EL (cell line): ENCODE measurements at regions not wholly inside any gene's neighbourhood (a gene's known extent, or its start where the extent isn't known, plus 50 kb on each side); places are given as distances from the start of the nearest gene placed in this dataset.
"Not testable (repeated sequence)": the region's sequence is repeated elsewhere in the genome, so short reads cannot be mapped to it uniquely, and the experiment has no call there.

Experiments used
- DNase-seq: peaks from one replicate; pipeline ENCODE4 v3.0.0-alpha.2; 2016

- no peak for DNase-seq
Observed at GRCh38 chr2:139685090-139685983, 905.1 kb upstream of the NXPH2 start.

- DNase-seq: no peak
Observed at GRCh38 chr2:139684286-139684860, 904.2 kb upstream of the NXPH2 start.

DNA sequence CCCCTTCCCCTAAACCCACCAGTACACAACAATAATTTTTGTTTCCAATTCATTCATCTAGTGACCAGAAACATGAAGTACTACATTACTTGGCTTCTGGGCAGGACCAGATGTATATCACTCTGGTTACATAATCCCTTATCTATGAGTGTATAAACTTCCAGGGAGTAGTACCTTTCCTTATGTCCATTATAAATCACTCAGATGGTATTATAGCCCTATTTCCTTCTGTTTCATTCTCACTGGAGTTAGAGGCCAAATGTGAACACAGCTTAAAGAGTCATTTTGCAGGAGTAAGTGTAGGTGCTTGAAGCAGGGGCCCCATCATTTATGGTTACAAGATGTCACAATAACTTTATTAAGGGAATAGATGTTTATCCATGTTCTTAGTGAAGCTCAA is 894.4 kb upstream of the NXPH2 start:
- DNase-seq: no peak

DNA sequence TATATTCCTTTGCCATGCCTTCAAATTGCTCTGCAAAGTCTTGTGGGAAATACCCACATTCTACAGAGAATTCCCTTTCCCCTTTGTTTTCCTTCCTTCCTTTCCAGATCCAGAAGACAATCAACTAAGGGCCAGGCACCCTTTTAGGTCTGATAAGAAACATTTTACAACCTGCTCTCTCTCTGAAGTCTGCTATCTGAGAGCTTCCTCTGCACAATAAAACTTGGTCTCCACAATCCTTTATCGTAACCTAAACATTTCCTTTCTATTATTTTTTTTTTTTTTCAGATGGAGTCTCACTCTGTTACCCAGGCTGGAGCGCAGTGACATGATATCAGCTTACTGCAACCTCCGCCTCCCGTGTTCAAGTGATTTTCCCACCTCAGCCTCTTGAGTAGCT is 893.3 kb upstream of the NXPH2 start:
- not testable (repeated sequence) for DNase-seq

DNA sequence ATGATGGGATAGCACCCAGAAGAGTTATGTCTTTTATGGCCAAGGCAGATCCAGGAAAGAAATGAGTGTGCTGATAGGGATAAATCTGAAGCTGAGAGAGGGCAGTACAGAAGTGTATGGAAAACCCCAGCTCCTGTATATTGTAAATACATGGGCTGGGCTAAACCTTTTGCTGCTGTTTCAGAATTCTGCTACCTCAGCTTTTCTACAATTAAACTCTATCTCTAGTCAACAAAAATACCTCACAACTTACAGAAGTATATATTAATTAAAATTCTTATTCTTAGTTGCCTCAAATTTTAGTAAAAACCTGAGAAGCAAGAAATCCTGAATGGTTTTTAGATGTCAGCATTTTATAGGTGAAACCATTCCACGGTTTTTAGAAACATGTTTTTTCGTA is 889.5 kb upstream of the NXPH2 start:
- DNase-seq: no peak

DNA sequence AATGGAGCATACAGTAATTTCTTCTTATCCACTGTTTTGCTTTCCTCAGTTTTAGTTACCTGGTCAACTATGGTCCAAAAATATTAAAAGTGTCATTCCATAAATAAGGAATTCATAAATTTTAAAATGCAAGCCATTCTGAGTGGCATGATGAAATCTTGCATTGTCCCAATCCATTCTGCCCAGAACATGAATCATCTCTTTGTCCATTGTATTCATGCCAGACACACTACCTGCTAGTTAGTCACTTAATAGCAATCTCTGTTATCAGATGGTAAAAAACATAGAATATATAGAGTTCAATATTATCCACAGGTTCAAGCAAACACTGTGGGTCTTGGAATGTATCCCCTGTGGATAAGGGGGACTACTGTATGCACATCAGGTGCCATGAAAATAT is 872.2 kb upstream of the NXPH2 start:
- DNase-seq: no peak

- no peak for DNase-seq
Observed at GRCh38 chr2:139645617-139646016, 865.4 kb upstream of the NXPH2 start.

GRCh38 chr2:139643139-139643538 is 862.9 kb upstream of the NXPH2 start:
- DNase-seq: no peak

DNA sequence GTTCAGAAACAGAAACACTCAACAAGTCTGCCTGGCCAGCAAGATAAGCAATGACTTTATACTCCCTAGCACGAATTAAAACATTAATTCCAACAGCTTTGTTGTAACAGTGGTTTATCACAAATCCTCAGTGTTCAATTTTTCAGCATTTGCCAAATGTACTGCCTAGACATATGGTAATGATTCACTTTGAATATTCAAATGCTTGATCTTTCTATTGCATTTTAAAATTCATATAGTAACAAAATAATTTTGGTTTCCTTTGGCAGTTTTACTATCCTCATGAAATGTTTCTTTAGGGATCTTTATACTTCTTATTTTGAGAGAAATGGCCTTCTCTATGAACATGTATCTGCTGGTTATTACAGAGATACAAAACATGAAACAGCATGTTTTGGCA is 851.8 kb upstream of the NXPH2 start:
- DNase-seq: no peak

DNA sequence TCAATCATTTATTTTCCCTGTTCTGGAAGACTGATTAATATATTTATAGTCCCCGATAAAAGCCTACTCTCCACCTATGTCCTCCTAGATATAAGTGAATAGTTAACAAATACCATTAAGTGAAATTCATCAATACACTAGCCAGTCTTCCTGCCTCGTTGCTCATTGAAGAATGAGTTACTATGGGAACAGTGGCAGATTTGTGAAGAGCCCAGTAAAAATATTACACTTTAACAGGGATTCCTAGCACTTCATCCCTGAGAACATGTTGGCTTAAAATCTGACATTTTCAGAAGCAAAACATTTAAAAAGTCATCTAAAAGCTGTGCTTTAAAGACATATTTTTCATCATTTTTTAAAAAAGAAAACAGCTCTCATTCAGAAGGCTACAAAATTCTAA is 848.7 kb upstream of the NXPH2 start:
- no peak for DNase-seq

GRCh38 chr2:139626128-139626527 is 845.9 kb upstream of the NXPH2 start:
- DNase-seq: no peak

DNA sequence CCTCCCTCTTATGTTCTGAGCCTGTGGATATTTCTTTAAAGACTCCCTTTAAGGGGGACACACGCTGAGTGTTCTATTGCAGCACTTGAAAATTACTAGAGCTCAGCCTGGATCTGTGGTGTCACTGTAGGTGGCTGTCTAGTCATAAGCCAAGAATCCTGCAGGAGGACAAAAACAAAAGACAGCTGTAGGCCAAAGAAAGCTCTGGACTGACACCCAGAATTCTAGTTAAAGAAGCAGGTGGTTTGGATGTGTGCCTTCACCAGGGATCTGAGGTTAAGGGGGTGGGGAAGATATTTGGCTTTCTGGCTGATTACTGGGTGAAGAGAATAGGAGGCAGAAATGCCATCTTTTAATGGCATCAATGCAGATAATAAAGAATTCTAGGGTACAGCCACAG is 842.5 kb upstream of the NXPH2 start:
- DNase-seq: no peak

GRCh38 chr2:139617747-139618146 is 837.6 kb upstream of the NXPH2 start:
- DNase-seq: no peak

DNA sequence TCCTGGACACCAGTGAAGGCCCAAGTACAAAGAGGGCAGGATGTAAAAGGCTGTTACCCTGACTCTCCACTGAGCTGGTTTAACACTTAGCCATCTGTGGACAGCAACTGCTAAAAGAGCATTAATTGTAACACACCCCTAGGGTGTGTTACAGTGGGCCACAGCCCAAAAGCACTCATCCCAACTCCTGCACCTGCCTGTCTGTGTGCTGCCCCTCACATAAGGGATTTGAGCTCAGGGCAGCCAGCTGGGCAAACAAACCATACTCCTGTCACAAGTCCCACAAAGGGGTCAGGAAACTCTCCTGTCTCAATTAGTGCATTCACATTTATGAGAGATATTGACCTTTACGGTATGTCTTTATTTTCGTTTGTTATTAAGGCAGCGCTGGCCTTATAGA is 833.1 kb upstream of the NXPH2 start:
- no peak for DNase-seq

DNA sequence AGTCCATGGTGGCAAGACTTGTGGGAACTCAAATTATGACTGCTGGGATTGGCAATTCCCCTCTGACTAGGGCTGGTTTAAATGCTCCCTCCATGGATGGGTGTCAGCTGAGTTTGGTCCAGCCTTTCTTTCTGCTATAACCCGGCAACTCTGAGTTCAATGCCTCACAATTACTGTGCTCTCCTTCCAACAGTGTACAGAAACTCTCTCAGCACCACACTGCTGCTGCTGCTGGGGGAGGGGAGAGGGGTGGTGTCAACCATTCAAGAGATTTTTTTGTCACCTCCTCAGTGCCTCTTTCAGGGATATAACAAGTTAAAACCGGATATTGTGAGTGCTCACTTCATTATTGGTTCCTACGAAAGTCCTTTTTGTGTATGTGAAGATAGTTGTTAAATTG is 830.3 kb upstream of the NXPH2 start:
- no peak for DNase-seq

- DNase-seq: no peak
Observed at GRCh38 chr2:139609109-139609508, 828.9 kb upstream of the NXPH2 start.

GRCh38 chr2:139605668-139606067 is 825.5 kb upstream of the NXPH2 start:
- DNase-seq: no peak

GRCh38 chr2:139600166-139600565 is 820.0 kb upstream of the NXPH2 start:
- DNase-seq: no peak

DNA sequence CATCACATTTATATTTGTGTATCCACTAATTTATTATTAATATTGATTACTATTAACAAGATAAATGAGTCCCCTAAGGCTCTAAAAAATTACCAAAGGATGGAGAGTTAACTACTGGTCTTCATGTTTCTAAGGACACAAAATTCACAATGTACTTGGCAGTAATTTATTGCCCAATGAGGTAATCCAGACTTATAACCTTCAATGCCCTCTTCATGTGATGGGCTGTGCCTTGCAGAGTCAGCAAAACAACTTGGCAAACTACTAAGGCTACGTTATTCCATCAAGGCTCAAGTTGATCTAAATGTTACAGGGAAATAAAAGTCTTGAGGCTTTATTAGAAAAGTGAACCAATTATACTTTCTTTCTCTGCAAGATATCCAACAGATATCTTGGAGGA is 804.9 kb upstream of the NXPH2 start:
- DNase-seq: no peak

DNA sequence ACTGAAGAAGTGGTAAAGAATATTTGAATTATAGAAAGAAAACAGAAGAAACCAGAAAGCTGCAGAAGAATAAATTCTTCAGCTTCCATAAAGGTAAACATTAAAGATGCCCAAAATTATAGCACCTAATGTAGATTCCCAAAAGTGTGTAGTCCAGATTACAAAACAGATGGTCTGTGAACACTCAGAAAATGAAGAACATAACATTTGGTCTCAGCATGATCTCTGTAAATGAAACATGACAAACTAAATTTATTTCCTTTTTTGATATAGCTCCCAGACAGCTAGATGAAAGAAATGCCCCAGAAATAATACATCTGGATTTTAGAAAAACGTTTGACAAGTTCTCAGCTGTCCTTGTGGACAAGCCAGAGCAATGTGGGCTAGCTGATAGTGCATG is 794.2 kb upstream of the NXPH2 start:
- DNase-seq: no peak

DNA sequence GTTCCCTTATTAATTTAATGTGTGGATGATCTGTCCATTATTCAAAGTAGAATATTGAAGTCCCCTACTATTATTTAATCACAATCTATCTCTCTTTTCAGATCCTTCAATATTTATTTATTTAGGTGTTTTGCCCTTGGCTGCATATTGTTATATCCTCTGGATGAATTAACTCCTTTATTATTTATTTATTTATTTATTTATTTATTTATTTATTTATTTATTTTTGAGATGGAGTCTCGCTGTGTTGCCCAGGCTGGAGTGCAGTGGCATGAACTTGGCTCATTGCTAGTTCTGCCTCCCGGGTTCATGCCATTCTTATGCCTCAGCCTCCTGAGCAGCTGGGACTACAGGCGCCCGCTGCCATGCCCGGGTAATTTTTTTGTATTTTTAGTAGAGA is 776.6 kb upstream of the NXPH2 start:
- DNase-seq: no peak

- DNase-seq: no peak
Observed at GRCh38 chr2:139550873-139551272, 770.7 kb upstream of the NXPH2 start.

DNA sequence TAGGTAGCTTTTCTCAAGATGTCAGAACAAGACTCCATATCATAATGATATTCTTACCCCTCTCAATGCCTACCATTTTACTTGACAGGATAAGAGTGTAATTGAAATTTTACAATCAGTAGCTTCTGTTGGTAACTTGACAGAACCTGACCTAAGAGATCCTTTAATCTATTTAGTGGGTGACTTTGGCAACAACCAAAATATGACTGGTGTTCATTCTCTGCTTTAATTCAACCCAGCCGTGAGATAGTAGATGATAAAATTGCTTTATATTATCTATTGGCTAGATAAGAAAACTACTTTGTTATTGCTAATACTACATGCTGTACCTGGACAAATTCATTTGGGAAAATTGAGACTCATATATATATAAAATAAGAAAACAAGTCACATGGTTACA is 770.2 kb upstream of the NXPH2 start:
- DNase-seq: no peak

GRCh38 chr2:139544186-139544851 is 764.1 kb upstream of the NXPH2 start:
- DNase-seq: no peak
